ENCODE measurements at regions not wholly inside any gene's neighbourhood (a gene's known extent, or its start where the extent isn't known, plus 50 kb on each side); places are given as distances from the start of the nearest gene placed in this dataset.

DNA sequence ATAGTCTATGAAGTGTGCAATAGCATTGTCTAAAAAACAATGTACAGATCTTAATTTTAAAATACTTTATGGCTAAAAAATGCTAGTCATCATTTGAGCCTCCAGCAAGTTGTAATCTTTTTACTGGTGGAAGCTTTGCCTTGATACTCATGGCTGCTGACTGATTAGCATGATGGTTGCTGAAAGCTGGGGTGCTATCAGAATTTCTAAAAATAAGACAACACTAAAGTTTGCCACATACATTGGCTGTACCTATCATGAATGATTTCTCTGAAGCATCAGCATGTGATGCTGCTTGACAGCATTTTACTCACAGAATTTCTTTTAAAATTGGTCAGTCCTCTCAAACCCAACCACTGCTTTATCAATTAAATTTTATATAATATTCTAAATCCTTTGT, 101.5 kb upstream of the TMEM168 start:
- TF ChIP-seq SIN3A (IDR thresholded peaks at IDR 0.05; ENCODE audit: borderline replicate concordance, insufficient read depth, low read length) (no peak), POLR2AphosphoS5 (IDR thresholded peaks at IDR 0.05; ENCODE audit: low read depth, low read length) (no peak), TAF1 (IDR thresholded peaks at IDR 0.05; ENCODE audit: borderline replicate concordance, insufficient read depth, low read length) (no peak), FOXP2 (optimal IDR thresholded peaks at IDR 0.05; ENCODE audit: borderline replicate concordance, extremely low read depth, extremely low read length, insufficient read depth) (no peak)
- TF ChIP-seq, protein P1, sequence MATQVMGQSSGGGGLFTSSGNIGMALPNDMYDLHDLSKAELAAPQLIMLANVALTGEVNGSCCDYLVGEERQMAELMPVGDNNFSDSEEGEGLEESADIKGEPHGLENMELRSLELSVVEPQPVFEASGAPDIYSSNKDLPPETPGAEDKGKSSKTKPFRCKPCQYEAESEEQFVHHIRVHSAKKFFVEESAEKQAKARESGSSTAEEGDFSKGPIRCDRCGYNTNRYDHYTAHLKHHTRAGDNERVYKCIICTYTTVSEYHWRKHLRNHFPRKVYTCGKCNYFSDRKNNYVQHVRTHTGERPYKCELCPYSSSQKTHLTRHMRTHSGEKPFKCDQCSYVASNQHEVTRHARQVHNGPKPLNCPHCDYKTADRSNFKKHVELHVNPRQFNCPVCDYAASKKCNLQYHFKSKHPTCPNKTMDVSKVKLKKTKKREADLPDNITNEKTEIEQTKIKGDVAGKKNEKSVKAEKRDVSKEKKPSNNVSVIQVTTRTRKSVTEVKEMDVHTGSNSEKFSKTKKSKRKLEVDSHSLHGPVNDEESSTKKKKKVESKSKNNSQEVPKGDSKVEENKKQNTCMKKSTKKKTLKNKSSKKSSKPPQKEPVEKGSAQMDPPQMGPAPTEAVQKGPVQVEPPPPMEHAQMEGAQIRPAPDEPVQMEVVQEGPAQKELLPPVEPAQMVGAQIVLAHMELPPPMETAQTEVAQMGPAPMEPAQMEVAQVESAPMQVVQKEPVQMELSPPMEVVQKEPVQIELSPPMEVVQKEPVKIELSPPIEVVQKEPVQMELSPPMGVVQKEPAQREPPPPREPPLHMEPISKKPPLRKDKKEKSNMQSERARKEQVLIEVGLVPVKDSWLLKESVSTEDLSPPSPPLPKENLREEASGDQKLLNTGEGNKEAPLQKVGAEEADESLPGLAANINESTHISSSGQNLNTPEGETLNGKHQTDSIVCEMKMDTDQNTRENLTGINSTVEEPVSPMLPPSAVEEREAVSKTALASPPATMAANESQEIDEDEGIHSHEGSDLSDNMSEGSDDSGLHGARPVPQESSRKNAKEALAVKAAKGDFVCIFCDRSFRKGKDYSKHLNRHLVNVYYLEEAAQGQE (IDR thresholded peaks at IDR 0.05; ENCODE audit: insufficient read depth in 1 of 2, low read depth in 2 of 2, low read length in 2 of 2), result no peak
